ENCODE measurements at regions not wholly inside any gene's neighbourhood (a gene's known extent, or its start where the extent isn't known, plus 50 kb on each side); places are given as distances from the start of the nearest gene placed in this dataset.

- no peak overlapping the region for H3K27ac Mint-ChIP-seq
- no peaks in the 10 kb centered on the region for H3K36me3 Mint-ChIP-seq
- H3K9me3 Mint-ChIP-seq, result no peaks in the 10 kb centered on the region
- H3K4me1 Mint-ChIP-seq, result no peaks in the 10 kb centered on the region
- no peak overlapping the region for H3K4me3 Mint-ChIP-seq
- DNase-seq, result no peak
- H3K27me3 Mint-ChIP-seq, result no peaks in the 10 kb centered on the region
These were observed 407.7 kb downstream of the SH3GL2 start for GRCh38 chr9:17986595-17986994.

- Mint-ChIP-seq H3K4me1 (no peaks in the 10 kb centered on the region), H3K27me3 (no peaks in the 10 kb centered on the region), H3K9me3 (no peaks in the 10 kb centered on the region), H3K36me3 (no peaks in the 10 kb centered on the region), H3K27ac (no peak overlapping the region), H3K4me3 (no peak overlapping the region)
- no peak for DNase-seq
These were observed 408.3 kb downstream of the SH3GL2 start for GRCh38 chr9:17987189-17987588.

GRCh38 chr9:17988489-17988888 lies 409.6 kb downstream of the SH3GL2 start:
- H3K4me1 Mint-ChIP-seq, result no peaks in the 10 kb centered on the region
- no peaks in the 10 kb centered on the region for H3K27me3 Mint-ChIP-seq
- no peak overlapping the region for H3K4me3 Mint-ChIP-seq
- no peaks in the 10 kb centered on the region for H3K36me3 Mint-ChIP-seq
- no peaks in the 10 kb centered on the region for H3K9me3 Mint-ChIP-seq
- DNase-seq, result no peak
- H3K27ac Mint-ChIP-seq, result no peak overlapping the region

- H3K36me3 Mint-ChIP-seq, result no peaks in the 10 kb centered on the region
- no peaks in the 10 kb centered on the region for H3K27me3 Mint-ChIP-seq
- H3K9me3 Mint-ChIP-seq, result no peaks in the 10 kb centered on the region
- DNase-seq, result no peak
- H3K4me3 Mint-ChIP-seq, result no peak overlapping the region
- H3K4me1 Mint-ChIP-seq, result no peaks in the 10 kb centered on the region
- no peak overlapping the region for H3K27ac Mint-ChIP-seq
These were observed 411.7 kb downstream of the SH3GL2 start for GRCh38 chr9:17990602-17991001.

- H3K27me3 Mint-ChIP-seq, result no peaks in the 10 kb centered on the region
- H3K9me3 Mint-ChIP-seq, result no peaks in the 10 kb centered on the region
- no peak overlapping the region for H3K4me3 Mint-ChIP-seq
- H3K36me3 Mint-ChIP-seq, result no peaks in the 10 kb centered on the region
- no peaks in the 10 kb centered on the region for H3K4me1 Mint-ChIP-seq
- H3K27ac Mint-ChIP-seq, result no peak overlapping the region
- no peak for DNase-seq
These were observed 414.2 kb downstream of the SH3GL2 start for GRCh38 chr9:17993024-17993423.

GRCh38 chr9:17994695-17995425 lies 416.0 kb downstream of the SH3GL2 start:
- H3K9me3 Mint-ChIP-seq, result no peaks in the 10 kb centered on the region
- H3K36me3 Mint-ChIP-seq, result no peaks in the 10 kb centered on the region

GRCh38 chr9:17996728-17997127 lies 417.9 kb downstream of the SH3GL2 start:
- Mint-ChIP-seq H3K4me3 (no peak overlapping the region), H3K36me3 (no peaks in the 10 kb centered on the region), H3K4me1 (no peaks in the 10 kb centered on the region), H3K9me3 (no peaks in the 10 kb centered on the region), H3K27ac (no peak overlapping the region), H3K27me3 (no peaks in the 10 kb centered on the region)
- no peak for DNase-seq

More at GRCh38 chr9:17994695-17995425, 416.0 kb downstream of the SH3GL2 start:
- Mint-ChIP-seq H3K27me3 (no peaks in the 10 kb centered on the region), H3K4me1 (no peaks in the 10 kb centered on the region), H3K27ac (no peak overlapping the region), H3K4me3 (no peak overlapping the region)
- DNase-seq, result no peak

GRCh38 chr9:18002718-18003438 lies 424.0 kb downstream of the SH3GL2 start:
- no peak for DNase-seq
- no peaks in the 10 kb centered on the region for H3K36me3 Mint-ChIP-seq
- H3K4me1 Mint-ChIP-seq, result no peaks in the 10 kb centered on the region

GRCh38 chr9:18006591-18006990 lies 427.7 kb downstream of the SH3GL2 start:
- Mint-ChIP-seq H3K9me3 (peaks cover 3% of the 10 kb centered on the region), H3K27ac (no peak overlapping the region), H3K4me3 (no peak overlapping the region), H3K36me3 (no peaks in the 10 kb centered on the region), H3K27me3 (no peaks in the 10 kb centered on the region), H3K4me1 (no peaks in the 10 kb centered on the region)
- DNase-seq, result no peak

More at GRCh38 chr9:18002718-18003438, 424.0 kb downstream of the SH3GL2 start:
- no peaks in the 10 kb centered on the region for H3K9me3 Mint-ChIP-seq
- no peak overlapping the region for H3K4me3 Mint-ChIP-seq
- H3K27ac Mint-ChIP-seq, result no peak overlapping the region
- no peaks in the 10 kb centered on the region for H3K27me3 Mint-ChIP-seq

GRCh38 chr9:18007621-18008020 lies 428.8 kb downstream of the SH3GL2 start:
- peaks cover 3% of the 10 kb centered on the region for H3K9me3 Mint-ChIP-seq
- no peaks in the 10 kb centered on the region for H3K27me3 Mint-ChIP-seq
- no peak for DNase-seq
- no peak overlapping the region for H3K27ac Mint-ChIP-seq
- no peaks in the 10 kb centered on the region for H3K4me1 Mint-ChIP-seq
- H3K4me3 Mint-ChIP-seq, result no peak overlapping the region
- no peaks in the 10 kb centered on the region for H3K36me3 Mint-ChIP-seq

GRCh38 chr9:18009902-18010301 lies 431.0 kb downstream of the SH3GL2 start:
- no peak for DNase-seq
- Mint-ChIP-seq H3K27me3 (no peaks in the 10 kb centered on the region), H3K36me3 (no peaks in the 10 kb centered on the region), H3K9me3 (peaks cover 3% of the 10 kb centered on the region), H3K4me1 (no peaks in the 10 kb centered on the region), H3K27ac (no peak overlapping the region), H3K4me3 (no peak overlapping the region)

- no peaks in the 10 kb centered on the region for H3K4me1 Mint-ChIP-seq
- no peak overlapping the region for H3K4me3 Mint-ChIP-seq
- no peak overlapping the region for H3K27ac Mint-ChIP-seq
- H3K27me3 Mint-ChIP-seq, result no peaks in the 10 kb centered on the region
- H3K9me3 Mint-ChIP-seq, result peaks cover 3% of the 10 kb centered on the region
- no peak for DNase-seq
- no peaks in the 10 kb centered on the region for H3K36me3 Mint-ChIP-seq
These were observed 431.6 kb downstream of the SH3GL2 start for GRCh38 chr9:18010492-18010891.

- Mint-ChIP-seq H3K36me3 (no peaks in the 10 kb centered on the region), H3K4me1 (no peaks in the 10 kb centered on the region), H3K27ac (no peak overlapping the region), H3K4me3 (no peak overlapping the region), H3K9me3 (peaks cover 3% of the 10 kb centered on the region), H3K27me3 (no peaks in the 10 kb centered on the region)
- no peak for DNase-seq
These were observed 433.3 kb downstream of the SH3GL2 start for GRCh38 chr9:18012170-18012569.

GRCh38 chr9:18014556-18014955 lies 435.7 kb downstream of the SH3GL2 start:
- no peaks in the 10 kb centered on the region for H3K27me3 Mint-ChIP-seq
- H3K9me3 Mint-ChIP-seq, result peaks cover 10% of the 10 kb centered on the region
- H3K4me1 Mint-ChIP-seq, result no peaks in the 10 kb centered on the region
- H3K36me3 Mint-ChIP-seq, result no peaks in the 10 kb centered on the region
- H3K4me3 Mint-ChIP-seq, result no peak overlapping the region
- H3K27ac Mint-ChIP-seq, result no peak overlapping the region
- no peak for DNase-seq

GRCh38 chr9:18015116-18015515 lies 436.2 kb downstream of the SH3GL2 start:
- Mint-ChIP-seq H3K27ac (no peak overlapping the region), H3K27me3 (no peaks in the 10 kb centered on the region), H3K4me1 (no peaks in the 10 kb centered on the region), H3K9me3 (peaks cover 10% of the 10 kb centered on the region), H3K4me3 (no peak overlapping the region), H3K36me3 (no peaks in the 10 kb centered on the region)
- DNase-seq, result no peak

GRCh38 chr9:18017136-18017535 lies 438.3 kb downstream of the SH3GL2 start:
- Mint-ChIP-seq H3K4me1 (no peaks in the 10 kb centered on the region), H3K36me3 (no peaks in the 10 kb centered on the region), H3K4me3 (no peak overlapping the region), H3K9me3 (peaks cover 7% of the 10 kb centered on the region), H3K27ac (no peak overlapping the region), H3K27me3 (no peaks in the 10 kb centered on the region)
- no peak for DNase-seq

Data from activated naive CD8-positive, alpha-beta T cell treated with anti-CD3 and anti-CD28 coated beads for 36 hours (primary cell).